GM18870 (cell line): ENCODE measurements at regions not wholly inside any gene's neighbourhood (a gene's known extent, or its start where the extent isn't known, plus 50 kb on each side); places are given as distances from the start of the nearest gene placed in this dataset.
"Not testable (repeated sequence)": the region's sequence is repeated elsewhere in the genome, so short reads cannot be mapped to it uniquely, and the experiment has no call there.

ENCODE experiments used
- ATAC-seq: cut with Tn5 transposase; IDR thresholded peaks from one replicate; pipeline ENCODE4 v1.9.1; 2021; ENCODE audit warnings: moderate library complexity; ENCODE audit not compliant: unreplicated experiment

DNA sequence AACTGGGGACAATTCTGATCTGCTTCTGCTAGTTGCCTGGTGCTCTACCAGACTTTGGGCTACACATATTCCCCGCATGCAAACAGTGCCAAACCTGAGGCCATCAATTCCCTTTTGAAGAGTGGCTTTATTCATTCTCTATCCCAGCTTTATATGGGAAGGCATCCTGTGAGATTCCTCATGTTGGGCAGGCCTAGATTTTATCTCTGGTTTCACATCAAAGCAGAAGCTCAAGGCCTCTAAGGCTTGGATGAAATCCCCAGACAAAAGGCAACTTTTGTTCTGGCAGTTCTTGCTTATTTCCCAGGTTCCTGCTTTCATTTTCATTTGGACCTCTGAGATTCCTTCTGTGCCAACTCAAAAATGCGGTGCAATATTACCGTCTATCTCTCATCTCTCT lies 648.8 kb downstream of the QKI start:
- no peak for ATAC-seq

- ATAC-seq, result no peak
These were observed 648.4 kb downstream of the QKI start for GRCh38 chr6:164062872-164063271.

DNA sequence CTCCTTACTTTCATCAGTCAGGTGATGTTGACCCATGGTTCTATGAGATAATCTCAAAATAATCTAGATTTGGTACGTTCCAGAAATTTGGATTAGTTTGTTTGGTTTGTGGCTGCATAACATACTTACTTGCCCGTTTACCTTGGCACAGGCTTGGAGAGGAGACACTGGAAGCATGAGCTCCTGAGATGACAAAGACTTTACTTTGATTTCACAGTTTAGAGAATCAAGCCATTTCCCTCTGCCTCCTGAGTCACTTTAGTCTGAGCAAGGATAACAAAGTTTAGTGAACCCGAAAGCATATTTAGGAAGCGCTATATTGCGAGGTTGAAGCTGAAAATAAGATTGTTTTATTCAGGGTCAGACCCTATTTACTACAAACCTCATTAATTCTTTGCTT lies 643.4 kb downstream of the QKI start:
- ATAC-seq, result no peak

GRCh38 chr6:164051427-164051826 lies 636.9 kb downstream of the QKI start:
- ATAC-seq, result no peak

DNA sequence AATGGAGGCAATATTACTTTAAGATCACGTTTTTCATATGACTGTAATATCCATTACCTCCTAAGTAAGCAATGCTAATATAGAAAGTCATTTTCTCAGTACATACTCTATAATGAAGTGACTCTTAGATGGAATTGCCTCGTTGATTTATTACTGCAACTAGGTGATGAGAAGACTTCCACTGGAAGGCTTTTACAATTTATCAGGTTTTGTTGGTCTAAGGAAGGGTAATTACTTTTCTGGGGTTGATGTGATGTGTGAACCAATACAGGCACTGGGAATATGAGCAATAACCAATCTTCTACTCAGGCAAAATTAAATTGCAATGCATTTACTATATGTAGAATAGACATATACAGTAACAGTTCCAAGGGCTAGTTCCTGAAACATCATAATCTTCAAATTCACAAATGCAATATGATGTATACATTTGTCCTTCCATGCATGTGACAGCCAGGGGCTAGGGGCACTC lies 635.0 kb downstream of the QKI start:
- no peak for ATAC-seq

GRCh38 chr6:164048840-164049516 lies 634.5 kb downstream of the QKI start:
- ATAC-seq, result no peak

DNA sequence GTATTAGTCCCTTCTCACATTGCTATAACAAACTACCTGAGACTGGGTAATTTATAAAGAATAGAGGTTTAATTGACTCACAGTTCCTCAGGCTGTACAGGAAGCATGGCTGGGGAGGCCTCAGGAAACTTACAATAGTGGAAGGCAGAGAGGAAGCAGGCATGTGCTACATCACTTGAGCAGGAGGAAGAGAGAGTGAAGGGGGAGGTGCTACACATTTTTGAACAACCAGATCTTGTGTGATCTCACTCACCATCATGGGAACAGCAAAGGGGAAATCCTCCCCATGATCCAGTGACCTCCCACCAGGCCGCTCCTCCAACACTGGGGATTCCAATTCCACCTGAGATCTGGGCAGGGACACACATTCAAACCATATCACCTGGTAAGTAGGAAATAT lies 630.6 kb downstream of the QKI start:
- ATAC-seq, result no peak

DNA sequence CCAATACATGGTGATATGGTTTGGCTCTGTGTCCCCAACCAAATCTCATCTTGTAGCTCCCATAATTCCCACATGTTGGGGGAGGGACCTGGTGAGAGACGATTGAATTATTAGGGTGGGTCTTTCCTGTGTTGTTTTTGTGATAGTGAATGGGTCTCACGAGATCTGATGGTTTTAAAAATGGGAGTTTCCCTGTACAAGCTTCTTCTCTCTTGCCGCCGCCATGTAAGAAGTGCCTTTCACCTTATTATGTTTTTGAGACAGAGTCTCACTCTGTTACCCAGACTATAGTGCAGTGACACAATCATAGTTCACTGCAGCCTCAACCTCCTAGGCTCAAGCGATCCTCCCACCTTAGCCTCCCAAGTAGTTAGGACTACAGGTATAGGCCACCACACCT lies 629.1 kb downstream of the QKI start:
- not testable (repeated sequence) for ATAC-seq

GRCh38 chr6:164042212-164042611 lies 627.7 kb downstream of the QKI start:
- ATAC-seq, result no peak

- ATAC-seq, result no peak
These were observed 626.5 kb downstream of the QKI start for GRCh38 chr6:164040994-164041393.

- no peak for ATAC-seq
These were observed 625.4 kb downstream of the QKI start for GRCh38 chr6:164039954-164040375.

DNA sequence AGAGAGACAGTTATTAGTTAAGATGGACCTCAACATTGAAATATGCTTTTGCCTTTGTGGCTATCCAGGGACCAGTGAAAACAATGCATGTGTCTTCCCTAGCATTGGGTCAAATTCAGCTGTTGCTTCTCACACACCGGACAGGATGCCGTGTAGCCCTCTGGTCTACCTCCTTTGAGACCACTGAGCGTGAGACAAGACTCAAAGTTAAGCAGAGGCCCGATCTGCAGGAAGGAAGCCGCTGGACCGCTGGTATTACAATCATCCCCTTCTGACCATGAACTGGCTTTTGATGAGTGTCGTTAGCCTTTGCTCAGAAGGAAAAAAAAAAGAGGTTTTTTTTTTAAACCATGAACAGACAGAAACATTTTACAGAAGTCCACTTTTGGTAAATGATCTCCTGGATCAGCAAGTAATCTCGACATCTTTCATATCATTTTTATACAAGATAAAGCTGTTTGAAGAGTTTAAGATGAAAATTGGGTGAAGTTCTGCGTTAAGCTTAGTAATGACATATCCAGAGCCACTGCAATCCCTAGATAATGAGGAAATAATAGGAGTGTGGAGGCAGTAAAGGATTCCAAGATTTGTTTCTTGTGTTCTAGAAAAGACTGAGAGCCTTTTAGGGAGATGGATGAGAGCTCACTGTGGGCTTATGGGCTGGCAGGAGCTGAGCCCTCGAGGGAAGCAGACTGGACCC lies 622.8 kb downstream of the QKI start:
- no peak for ATAC-seq

GRCh38 chr6:164035900-164036485 lies 621.5 kb downstream of the QKI start:
- no peak for ATAC-seq

- ATAC-seq, result no peak
These were observed 620.2 kb downstream of the QKI start for GRCh38 chr6:164034602-164035140.

GRCh38 chr6:164025180-164025579 lies 610.7 kb downstream of the QKI start:
- no peak for ATAC-seq

- no peak for ATAC-seq
These were observed 609.0 kb downstream of the QKI start for GRCh38 chr6:164023535-164023934.

- ATAC-seq, result no peak
These were observed 608.1 kb downstream of the QKI start for GRCh38 chr6:164022632-164023031.

DNA sequence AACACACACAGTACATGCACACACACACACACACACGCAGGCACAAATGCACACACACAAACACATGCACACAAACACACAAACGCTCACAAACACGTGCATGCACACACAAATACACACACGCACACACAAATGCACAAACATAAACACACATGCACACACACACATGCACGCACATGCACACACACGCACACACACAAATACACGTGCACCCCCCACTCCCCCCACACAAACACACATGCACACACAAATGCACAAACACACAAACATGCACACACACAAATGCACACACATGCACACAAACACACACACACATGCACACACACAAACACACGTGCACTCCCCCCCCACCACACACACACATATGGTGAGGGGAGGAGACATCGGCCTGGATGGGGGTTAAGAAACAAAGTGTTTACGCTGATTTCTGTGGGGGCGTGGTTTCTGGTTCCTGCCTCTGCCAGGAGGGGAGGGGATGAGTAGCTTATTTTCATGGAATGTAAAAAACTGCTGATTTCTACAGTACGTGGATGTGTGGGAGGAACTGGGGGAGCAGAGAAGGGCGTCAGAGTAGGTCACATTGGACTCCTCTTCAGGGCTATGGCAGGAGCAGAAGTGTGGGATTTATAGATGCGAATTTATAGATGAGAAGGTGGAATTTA lies 607.2 kb downstream of the QKI start:
- ATAC-seq, result no peak

GRCh38 chr6:164020142-164020541 lies 605.6 kb downstream of the QKI start:
- ATAC-seq, result no peak

DNA sequence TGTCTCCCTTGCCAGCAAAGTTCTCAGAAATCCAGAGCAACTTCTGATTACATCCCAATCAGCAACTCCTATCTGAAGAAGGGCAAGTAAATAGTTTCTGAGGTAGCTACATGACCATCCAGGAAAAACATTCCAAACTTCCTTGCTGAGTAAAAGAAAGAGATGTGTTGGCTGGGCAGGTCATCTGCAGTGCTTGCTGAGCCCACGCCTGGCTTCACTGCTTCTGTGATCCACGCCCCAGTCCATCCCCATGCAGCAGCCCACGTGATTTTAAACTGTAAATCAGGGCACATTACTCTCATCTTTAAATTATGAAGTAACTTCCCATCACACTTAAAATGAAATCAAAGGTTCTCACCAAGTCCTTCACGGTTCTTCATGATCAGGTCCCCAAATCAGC lies 603.6 kb downstream of the QKI start:
- ATAC-seq, result no peak

DNA sequence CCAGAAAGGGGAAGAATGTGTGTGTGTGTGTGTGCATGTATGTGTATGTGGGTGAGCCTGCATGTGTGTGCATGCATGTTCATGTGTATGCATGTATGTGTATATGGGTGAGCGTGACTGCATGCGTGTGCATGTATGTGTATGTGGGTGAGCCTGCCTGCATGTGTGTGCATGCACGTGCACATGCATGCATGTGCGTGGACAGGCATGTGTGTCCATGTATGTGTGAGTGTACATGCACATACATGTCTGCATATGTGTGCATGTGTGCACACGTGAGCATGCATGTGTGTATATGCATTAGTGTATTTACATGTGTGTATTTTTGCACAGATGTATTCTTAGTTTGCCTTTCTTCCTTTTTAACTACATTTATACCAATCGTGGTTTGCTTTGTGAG lies 601.5 kb downstream of the QKI start:
- ATAC-seq, result no peak
